NOMO-1 treated with DMSO at 0.1 percent for 48 hours (cell line): ENCODE measurements at regions not wholly inside any gene's neighbourhood (a gene's known extent, or its start where the extent isn't known, plus 50 kb on each side); places are given as distances from the start of the nearest gene placed in this dataset.
"Not testable (repeated sequence)": the region's sequence is repeated elsewhere in the genome, so short reads cannot be mapped to it uniquely, and the experiment has no call there.

ENCODE experiments used
- DNase-seq: peaks from one replicate; lab custom pipeline; 2025; ENCODE audit not compliant: unreplicated experiment; lab: John Stamatoyannopoulos, UW

DNA sequence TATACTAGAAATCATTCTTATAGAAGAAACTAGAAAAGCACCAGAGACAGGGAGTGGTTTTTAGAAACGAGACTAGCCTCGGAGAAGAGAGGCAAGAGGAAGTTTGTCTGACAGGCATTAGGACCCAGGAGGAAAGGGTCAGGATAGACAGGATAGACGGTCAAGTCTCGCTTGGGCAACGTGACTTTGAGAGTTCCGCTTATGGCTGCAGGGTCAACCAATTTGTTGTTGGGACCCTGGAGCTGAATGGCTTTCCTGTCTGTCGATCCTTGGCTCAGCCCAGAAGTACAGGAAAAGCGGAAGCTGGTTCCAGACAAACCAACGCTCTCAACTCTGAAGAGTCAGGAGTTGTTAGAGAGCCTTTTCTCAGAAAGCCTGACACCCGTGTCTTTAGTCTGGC, 191.2 kb downstream of the FZD1 start:
- DNase-seq: no peak

DNA sequence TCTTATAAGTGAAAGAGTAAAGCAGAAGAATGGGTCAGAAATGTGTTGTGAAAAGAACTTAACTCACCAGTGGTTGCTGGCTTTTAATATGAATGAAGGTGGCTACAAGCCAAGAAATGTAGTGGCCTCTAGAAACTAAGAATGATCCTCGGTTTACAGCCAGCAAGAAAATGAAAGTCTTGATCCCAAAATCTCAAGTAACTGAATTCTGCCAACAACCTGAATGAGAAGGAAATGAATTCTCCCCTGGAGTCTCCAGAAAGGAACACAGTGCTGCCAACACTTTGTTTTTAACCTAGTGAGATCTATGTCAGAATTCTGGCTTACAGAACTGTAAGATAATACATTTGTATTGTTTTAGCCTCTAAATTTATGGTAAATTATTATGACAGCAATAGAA, 193.0 kb downstream of the FZD1 start:
- DNase-seq: no peak

DNA sequence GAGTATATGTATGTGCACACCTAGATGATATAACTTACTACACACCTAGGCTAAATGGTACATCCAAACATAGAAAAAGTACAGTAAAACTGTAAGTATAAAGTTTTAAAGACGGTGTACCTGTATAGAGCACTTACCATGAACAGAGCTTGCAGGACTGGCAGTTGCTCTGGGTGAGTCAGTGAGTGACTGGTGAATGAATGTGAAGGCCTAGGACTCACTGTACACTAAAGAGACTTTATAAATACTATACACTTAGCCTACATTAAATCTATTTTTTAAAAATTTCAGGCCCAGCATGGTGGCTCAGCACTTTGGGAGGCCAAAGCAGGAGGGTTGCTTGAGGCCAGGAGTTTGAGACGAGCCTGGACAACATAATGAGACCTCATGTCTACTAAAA, 195.3 kb downstream of the FZD1 start:
- no peak for DNase-seq

DNA sequence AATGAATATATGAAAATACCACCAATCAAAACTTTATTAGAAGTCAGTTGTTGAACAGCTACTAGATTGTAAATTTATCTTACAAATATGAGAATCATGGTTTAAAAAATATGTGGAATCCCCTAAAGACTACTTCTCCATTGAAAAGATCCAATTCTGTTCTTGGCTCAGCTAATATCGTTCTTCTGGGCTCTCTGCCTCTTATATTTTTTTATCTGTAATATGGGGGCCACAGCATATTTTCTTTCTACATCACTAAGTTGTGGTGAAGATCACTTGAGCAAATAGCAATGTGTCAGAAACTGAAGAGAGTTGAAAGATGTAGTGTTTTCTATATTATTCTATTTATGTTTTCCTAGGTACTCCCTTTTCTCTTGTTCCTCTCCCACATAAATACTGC, 198.1 kb downstream of the FZD1 start:
- no peak for DNase-seq

DNA sequence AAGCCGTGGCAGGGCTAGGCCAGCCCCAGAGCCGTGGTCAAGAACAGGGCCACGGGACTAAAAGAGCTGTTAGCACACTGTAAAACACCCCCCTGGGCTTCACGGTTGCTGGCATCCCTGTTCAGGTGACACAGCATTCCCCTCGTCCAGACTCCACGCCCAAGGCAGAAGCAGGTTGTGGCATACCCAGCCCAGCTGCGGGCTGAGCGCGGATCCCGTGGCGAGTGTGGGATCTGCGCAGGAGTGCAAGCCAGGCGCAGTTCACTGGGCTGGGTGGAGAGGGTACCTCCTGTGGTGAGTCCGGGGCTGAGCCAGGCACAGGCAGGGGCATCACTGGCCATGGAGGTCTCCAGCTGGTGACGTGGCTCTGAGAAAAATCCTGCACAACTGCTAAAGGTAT, 199.1 kb downstream of the FZD1 start:
- no peak for DNase-seq

DNA sequence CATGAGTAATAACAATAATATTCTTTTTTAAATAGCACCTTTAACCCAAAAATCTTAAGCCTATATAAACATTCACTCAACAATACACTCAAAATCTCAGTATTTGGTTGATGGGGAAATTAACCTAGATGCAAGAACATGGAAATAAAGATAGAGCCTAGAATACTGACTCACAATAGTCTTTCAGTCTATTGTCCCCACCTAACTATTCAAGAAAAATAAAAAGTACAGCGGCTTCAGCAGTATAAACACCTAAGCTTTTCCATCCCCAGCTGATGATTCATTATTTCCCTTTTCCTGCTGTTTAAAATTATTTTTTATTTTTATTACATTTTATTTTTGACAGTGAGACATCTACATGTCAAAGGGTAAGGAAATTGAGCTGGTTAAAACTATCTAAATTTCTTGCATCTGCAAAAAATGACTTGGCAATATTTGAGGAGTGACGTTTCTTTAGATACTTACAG, 201.4 kb downstream of the FZD1 start:
- DNase-seq: no peak

DNA sequence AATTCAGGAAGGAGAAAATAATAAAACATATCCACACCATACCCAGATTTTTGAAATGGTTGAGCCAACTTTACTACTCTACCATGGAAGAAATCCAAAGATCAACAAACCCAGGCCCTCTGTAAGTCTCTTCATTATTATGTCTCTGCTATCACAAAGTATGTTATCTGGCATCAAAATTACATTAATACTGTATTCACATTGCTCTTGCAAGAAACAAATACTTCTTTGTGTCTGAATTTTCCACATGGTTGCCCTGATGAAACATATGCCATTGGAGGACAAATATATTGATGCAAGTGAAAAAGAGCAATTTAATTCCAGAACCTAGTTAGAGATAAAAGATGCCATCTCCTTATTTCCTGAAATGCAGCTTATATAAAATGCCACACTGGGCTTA, 204.0 kb downstream of the FZD1 start:
- no peak for DNase-seq

DNA sequence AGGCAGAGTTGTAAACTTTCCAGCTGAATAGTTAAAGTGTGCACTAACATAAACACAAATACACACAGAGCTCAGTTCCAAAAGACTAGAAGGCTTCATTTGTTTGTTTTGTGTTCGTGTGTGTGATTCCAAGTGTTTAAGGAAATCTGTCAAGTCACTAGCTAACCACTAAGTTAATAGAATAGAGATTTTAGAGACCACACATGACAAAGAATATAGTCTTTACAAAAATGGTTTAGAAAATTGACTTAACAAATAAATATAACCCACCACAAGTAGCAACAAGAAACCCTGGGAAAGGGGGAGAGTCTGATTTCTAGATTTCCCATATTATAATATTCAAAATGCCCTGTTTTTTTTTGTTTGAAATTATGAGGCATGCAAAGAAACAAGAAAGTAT, 209.4 kb downstream of the FZD1 start:
- DNase-seq: no peak

DNA sequence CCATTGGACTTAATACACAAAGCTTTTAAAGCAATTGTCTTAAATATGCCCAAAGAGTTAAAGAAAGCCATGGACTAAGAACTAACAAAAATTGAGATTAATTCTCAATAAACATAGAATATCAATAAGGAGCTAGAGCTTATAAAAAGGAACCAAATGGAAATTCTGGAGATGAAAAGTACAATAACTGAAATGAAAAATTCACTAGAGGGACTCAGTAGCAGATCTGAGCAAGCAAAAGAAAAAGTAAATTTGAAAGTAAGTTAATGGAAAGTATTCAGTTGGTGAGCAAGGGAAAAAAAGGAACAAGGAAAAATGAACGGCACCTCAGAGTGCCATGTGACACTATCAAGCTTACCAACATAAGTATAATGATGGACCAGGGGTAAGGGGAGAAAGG, 209.8 kb downstream of the FZD1 start:
- DNase-seq: no peak

DNA sequence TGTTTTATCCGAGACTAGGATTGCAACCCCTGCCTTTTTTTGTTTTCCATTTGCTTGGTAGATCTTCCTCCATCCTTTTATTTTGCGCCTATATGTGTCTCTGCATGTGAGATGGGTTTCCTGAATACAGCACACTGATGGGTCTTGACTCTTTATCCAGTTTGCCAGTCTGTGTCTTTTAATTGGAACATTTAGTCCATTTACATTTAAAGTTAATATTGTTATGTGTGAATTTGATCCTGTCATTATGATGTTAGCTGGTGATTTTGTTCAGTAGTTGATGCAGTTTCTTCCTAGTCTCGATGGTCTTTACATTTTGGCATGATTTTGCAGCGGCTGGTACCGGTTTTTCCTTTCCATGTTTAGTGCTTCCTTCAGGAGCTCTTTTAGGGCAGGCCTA, 216.2 kb downstream of the FZD1 start:
- DNase-seq: not testable (repeated sequence)

DNA sequence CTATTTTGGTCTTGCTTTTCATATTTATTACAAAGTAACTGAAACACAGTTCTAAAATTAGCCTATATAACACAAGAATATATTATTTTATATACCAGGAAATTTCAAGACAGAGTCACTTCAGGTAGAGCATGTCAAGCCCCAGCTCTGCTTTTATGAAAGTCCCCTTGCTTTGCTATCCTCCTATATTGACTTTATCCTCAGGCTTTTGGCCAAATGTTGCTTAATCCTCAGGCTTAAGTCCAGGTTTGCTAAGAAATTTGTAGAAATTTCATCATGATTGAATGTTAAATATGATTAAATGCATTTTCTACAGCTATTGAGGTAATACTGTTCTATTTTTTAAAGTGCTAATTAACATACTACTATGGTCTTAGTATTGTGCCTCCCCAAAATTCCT, 227.6 kb downstream of the FZD1 start:
- DNase-seq: no peak

DNA sequence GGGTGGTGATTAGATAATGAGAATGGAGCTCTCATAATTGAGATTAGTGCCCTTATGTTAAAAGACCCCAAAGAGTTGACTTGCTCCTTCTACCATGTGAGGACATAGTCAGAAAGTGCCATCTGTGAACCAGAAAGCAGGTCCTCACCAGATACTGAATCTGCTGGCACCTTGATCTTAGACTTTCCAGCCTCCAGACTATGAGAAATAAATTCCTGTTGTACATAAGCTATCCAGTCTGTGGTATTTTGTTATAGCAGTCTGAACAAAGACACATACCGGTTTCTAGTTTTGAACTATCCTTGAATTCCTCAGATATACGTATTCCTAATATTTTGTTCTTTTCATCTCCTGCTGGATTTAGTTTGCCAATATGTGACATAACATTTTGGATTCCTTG, 228.1 kb downstream of the FZD1 start:
- no peak for DNase-seq

DNA sequence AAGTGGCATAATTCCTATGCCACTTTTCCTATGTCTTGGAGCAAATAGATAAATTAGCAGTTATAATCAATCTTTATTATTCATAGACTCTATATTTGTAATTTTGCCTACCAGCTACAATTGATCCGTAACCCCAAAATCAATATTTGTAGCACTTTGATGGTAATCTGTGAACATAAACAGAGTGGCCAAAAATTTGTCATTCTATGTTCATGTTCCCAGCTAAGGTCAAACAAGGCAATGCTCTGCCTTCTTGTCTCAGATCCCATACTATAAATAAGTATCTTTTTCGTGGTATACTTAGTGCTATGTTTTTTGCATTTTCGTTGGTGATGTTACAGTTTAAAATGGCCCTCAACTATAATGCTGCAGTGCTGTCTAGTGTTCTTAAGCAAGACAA, 228.5 kb downstream of the FZD1 start:
- no peak for DNase-seq

DNA sequence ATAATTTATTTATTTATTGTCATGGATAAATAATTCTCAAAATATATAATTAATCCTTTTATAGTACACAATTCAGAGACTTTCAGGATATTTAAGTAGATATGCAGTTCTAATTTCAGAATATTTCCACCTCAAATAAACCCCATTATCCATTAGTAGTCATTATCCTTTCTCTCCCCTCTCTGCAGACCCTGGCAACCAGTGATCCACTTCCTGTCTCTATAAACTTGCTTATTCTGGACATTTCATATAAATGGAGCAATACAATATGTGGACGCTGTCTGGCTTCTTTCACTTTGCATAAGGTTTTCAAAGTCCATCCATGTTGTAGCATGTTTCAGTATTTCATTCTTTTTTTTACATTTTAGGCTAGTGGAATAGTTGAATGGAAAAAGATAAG, 230.2 kb downstream of the FZD1 start:
- DNase-seq: no peak

DNA sequence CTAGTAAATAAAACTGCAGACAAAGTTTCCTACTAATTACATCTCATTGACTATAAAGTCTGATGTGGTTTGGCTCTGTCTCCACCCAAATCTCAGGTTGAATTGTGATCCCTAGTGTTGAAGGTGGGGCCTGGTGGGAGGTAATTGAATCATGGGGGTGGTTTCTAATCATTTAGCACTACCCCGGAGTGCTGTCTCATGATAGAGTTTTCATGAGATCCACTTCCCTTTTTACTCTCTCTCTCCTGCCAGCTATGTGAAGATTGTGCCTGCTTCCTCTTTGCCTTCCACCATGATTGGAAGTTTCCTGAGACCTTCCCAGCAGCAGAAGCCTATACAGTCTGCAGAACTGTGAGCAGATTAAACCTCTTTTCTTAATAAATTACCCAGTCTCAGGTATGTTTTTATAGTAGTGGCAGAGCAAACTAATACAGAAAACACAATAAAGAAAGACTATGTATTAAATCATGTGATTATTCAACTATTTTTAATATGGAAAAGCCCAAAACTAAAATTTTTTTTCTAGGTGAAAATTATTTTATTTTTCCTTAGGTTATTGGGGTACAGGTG, 232.1 kb downstream of the FZD1 start:
- DNase-seq: peak; percentile 100

DNA sequence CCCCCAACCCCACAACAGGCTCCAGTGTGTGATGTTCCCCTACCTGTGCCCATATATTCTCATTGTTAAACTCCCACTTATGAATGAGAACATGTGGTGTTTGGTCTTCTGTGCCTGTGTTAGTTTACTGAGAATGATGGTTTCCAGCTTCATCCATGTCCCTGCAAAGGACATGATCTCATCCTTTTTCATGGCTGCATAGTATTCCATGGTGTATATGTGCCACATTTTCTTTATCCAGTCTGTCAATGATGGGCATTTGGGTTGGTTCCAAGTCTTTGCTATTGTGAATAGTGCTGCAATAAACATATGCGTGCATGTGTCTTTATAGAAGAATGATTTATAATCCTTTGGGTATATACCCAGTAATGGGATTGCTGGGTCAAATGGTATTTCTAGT, 233.0 kb downstream of the FZD1 start:
- DNase-seq: not testable (repeated sequence)

DNA sequence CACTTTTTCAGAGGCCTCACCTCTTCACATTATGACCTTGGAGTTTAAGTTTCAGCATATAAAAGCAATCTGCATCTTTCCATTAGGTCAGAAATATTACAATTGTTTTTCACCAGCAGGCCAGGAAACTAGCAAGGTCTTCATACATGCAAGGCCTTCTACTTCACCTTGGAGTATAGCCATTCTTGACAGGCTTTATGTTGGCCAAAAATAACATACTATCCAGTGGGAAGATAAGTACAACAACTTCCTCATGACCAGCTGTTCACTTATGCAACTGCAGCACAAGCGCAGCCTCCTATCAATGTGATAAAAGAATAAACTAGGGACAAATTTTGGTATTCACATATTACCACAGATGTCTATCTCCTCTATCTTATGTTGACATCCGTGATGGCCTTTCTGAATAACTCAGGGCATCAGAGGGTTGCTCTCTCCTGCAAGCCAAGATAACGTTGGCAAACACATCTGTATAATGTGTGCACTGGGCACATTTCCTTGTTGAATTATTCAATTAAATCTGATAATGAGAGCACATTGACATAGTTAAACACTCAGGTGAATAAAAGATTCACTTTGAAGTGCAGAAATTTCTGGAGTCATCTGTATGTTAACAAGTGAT, 239.8 kb downstream of the FZD1 start:
- no peak for DNase-seq

DNA sequence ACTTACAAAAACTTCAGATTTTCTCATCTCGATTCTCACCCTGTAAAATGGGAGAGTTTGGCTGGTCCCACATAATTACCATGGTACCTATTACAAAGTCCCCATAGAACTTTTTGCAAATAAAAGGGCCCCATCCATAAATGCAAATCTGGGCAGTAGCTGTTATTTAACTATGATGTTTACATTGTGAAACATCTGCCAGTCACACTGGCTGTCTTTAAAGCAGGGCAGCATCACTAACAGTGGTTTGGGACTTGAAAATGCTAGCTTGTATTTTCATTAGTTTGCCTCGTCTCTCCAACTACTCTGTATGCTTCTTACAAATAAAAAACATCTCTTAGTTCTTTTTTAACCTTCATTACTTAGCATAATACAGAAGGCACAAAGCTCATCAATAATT, 240.7 kb downstream of the FZD1 start:
- DNase-seq: no peak

DNA sequence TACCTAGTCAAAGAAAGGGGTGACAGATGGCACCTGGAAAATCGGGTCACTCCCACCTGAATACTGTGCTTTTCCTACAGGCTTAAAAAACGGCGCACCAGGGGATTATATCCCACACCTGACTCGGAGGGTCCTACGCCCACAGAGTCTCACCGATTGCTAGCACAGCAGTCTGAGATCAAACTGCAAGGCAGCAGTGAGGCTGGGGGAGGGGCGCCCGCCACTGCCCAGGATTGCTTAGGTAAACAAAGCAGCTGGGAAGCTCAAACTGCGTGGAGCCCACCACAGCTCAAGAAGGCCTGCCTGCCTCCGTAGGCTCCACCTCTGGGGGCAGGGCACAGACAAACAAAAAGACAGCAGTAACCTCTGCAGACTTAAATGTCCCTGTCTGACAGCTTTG, 242.7 kb downstream of the FZD1 start:
- not testable (repeated sequence) for DNase-seq

DNA sequence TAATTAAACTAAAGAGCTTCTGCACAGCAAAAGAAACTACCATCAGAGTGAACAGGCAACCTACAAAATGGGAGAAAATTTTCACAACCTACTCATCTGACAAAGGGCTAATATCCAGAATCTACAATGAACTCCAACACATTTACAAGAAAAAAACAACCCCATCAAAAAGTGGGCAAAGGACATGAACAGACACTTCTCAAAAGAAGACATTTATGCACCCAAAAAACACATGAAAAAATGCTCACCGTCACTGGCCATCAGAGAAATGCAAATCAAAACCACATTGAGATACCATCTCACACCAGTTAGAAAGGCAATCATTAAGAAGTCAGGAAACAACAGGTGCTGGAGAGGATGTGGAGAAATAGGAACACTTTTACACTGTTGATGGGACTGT, 247.6 kb downstream of the FZD1 start:
- not testable (repeated sequence) for DNase-seq

DNA sequence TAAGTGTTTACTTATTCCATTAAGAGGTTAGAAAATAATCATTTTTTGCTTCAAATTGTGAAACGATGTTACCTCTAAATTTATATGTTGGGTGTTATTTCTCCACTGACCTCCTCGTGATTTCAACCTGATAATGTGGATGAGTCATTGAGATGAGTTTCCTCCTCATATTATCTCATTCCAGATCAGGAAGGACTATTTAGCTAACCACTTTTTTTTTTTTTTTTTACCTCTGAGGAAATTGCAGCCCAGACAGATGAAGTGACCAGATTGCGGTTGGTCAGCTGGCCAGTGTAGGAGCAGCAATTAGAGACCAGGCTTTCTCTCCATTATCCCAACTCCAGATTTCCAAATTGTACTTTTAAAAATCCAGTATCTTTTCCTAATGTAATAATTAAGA, 248.7 kb downstream of the FZD1 start:
- DNase-seq: peak; percentile 88

DNA sequence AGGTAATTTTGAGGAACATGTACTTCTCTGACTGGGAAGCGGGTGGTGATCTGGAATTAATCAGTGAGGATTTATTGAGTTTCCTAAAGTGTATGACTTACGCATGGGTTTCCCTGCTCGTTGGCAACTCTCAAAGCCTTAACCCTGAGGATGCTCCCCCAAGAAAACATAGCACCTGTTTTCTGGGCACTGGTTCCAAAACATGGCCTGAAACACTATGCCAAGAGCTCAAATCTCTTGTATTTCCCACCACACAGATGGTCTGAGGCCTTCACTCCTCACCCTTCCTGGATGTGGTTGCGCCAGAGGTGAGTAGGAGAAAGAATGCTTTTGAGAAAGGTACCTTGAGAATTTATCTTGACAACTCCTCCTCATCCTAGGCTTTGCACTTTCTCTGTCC, 250.4 kb downstream of the FZD1 start:
- no peak for DNase-seq

DNA sequence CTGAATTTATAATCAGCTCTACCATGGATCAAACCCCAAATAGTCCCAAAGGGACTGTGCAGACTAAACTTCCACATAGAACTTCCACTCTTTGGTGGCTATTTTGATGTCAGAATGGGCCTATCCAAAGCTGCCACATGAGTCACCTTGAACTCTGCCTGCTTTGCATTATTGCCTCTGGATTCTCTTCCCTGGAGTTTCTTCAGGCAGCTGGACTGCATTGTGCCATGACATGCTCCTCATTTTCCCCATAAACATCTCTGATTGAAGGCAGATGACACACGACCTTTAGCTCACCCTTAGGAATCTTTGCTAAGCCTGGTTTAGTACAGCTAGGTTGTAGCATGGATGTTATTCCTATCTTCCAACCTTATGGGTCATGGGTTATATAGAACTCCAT, 251.7 kb downstream of the FZD1 start:
- no peak for DNase-seq
